Bronchial epithelial cell (primary cell): ENCODE measurements at regions not wholly inside any gene's neighbourhood (a gene's known extent, or its start where the extent isn't known, plus 50 kb on each side); places are given as distances from the start of the nearest gene placed in this dataset.
A peak's percentile ranks its signal among the peaks of the same experiment; 100 is the strongest.

Experiments used
- DNase-seq: peaks from one replicate; pipeline ENCODE4 v3.0.0-alpha.2; 2010; ENCODE audit warnings: low read depth
- FAIRE-seq: peaks from 2 replicates; lab custom pipeline; 2011; peaks lifted over from hg19 to GRCh38; lab: Jason Lieb, UNC
- H3K27me3 ChIP-seq: 2 replicates; pipeline ENCODE4 v1.5.1; 2011; ENCODE audit warnings: low read length; ENCODE audit not compliant: control insufficient read depth, insufficient read depth
- H3K36me3 ChIP-seq: 2 replicates; pipeline ENCODE4 v1.5.1; 2011; ENCODE audit warnings: low read length; ENCODE audit not compliant: control insufficient read depth, insufficient read depth
- H3K4me3 ChIP-seq: 2 replicates; pipeline ENCODE4 v1.5.1; 2011; ENCODE audit warnings: mild to moderate bottlenecking, low read depth, low read length, control low read depth
- CTCF ChIP-seq: IDR thresholded peaks from 2 replicates; pipeline ENCODE4 v1.5.1; 2011; ENCODE audit warnings: mild to moderate bottlenecking, moderate library complexity, low read length, control low read depth, inconsistent platforms; ENCODE audit not compliant: insufficient read depth, severe bottlenecking

GRCh38 chr5:161058781-161059180 is 206.8 kb upstream of the ATP10B start:
- Histone ChIP-seq H3K36me3 (no peaks in the 10 kb centered on the region), H3K27me3 (no peaks in the 10 kb centered on the region), H3K4me3 (no peak overlapping the region)
- FAIRE-seq (no peak), DNase-seq (no peak)
- TF ChIP-seq CTCF, result no peak

GRCh38 chr5:161051920-161052500 is 200.0 kb upstream of the ATP10B start:
- Histone ChIP-seq H3K27me3 (no peaks in the 10 kb centered on the region), H3K36me3 (no peaks in the 10 kb centered on the region), H3K4me3 (no peak overlapping the region)
- FAIRE-seq (no peak), DNase-seq (peak; percentile 86)
- no peak for TF ChIP-seq CTCF

- H3K36me3 ChIP-seq, result no peaks in the 10 kb centered on the region
- H3K27me3 ChIP-seq, result no peaks in the 10 kb centered on the region
- no peak for DNase-seq
- H3K4me3 ChIP-seq, result no peak overlapping the region
- no peak for TF ChIP-seq CTCF
- no peak for FAIRE-seq
These were observed 195.0 kb upstream of the ATP10B start for GRCh38 chr5:161047024-161047423.

GRCh38 chr5:161042862-161043261 is 190.9 kb upstream of the ATP10B start:
- TF ChIP-seq CTCF, result no peak
- Histone ChIP-seq H3K4me3 (no peak overlapping the region), H3K27me3 (no peaks in the 10 kb centered on the region), H3K36me3 (no peaks in the 10 kb centered on the region)
- DNase-seq (no peak), FAIRE-seq (no peak)

GRCh38 chr5:161042443-161042842 is 190.4 kb upstream of the ATP10B start:
- Histone ChIP-seq H3K4me3 (no peak overlapping the region), H3K27me3 (no peaks in the 10 kb centered on the region), H3K36me3 (no peaks in the 10 kb centered on the region)
- TF ChIP-seq CTCF, result no peak
- no peak for FAIRE-seq
- DNase-seq, result no peak

GRCh38 chr5:161040818-161041217 is 188.8 kb upstream of the ATP10B start:
- DNase-seq (no peak), FAIRE-seq (no peak)
- Histone ChIP-seq H3K36me3 (no peaks in the 10 kb centered on the region), H3K4me3 (no peak overlapping the region), H3K27me3 (no peaks in the 10 kb centered on the region)
- TF ChIP-seq CTCF, result no peak
